Right lobe of liver (tissue), 6 donors: ENCODE measurements at regions not wholly inside any gene's neighbourhood (a gene's known extent, or its start where the extent isn't known, plus 50 kb on each side); places are given as distances from the start of the nearest gene placed in this dataset.
A peak's percentile ranks its signal among the peaks of the same experiment; 100 is the strongest.

Experiments used
- ATAC-seq, 4 donors: fragments of 200-7000 bp; cut with Tn5 transposase; one replicate each; pipeline ENCODE4 v1.9.1; 2020; ENCODE audit warnings: mild to moderate bottlenecking in 4 of 4, moderate library complexity in 4 of 4
- DNase-seq, 3 donors: peaks; one replicate each; pipeline ENCODE4 v3.0.0-alpha.2; 2020
- H3K27ac ChIP-seq, 3 donors: fragments of 200-600 bp; one replicate each; pipeline ENCODE4 v1.8.0; 2022
- H3K27me3 ChIP-seq, 2 donors: fragments of 200-600 bp; one replicate each; pipeline ENCODE4 v1.8.0; 2022
- H3K36me3 ChIP-seq, 4 donors: fragments of 200-600 bp; sonication (generic) in 1 of 4; one replicate each; pipeline versions ENCODE4 v1.5.1 to v1.8.0; 2017 to 2022; ENCODE audit warnings: control low read depth in 1 of 4
- H3K4me1 ChIP-seq, 4 donors: fragments of 200-600 bp; sonication (generic) in 1 of 4; one replicate each; pipeline versions ENCODE4 v1.5.1 to v1.8.0; 2017 to 2022; ENCODE audit warnings: control low read depth in 1 of 4
- H3K4me3 ChIP-seq, 3 donors: fragments of 200-600 bp; one replicate each; pipeline ENCODE4 v1.8.0; 2022
- H3K9me3 ChIP-seq, 4 donors: fragments of 200-600 bp; sonication (generic) in 1 of 4; one replicate each; pipeline versions ENCODE4 v1.5.1 to v1.8.0; 2017 to 2022; ENCODE audit warnings: control low read depth in 1 of 4
- POLR2A ChIP-seq: fragments of 450-650 bp; IDR thresholded peaks from one replicate; pipeline ENCODE4 v1.6.1; 2017; ENCODE audit warnings: antibody characterized with exemption, mild to moderate bottlenecking
- WGBS: methylation state at CpG from one replicate; pipeline ENCODE4 v1.1.6; 2018; ENCODE audit warnings: low coverage, low lambda C conversion rate; ENCODE audit not compliant: insufficient coverage; ENCODE audit errors: missing lambda C conversion rate; 5-methylcytosine and 5-hydroxymethylcytosine counted together
- intact Hi-C, 2 donors: fragments of 100-400 bp; cut with DNase I; formaldehyde crosslinking; loops; one replicate each; pipeline versions ENCODE4 v1.11.2 to v1.14.1; 2022
- TF ChIP-seq, protein P1 (sequence below), 4 donors: fragments of 200-600 bp in 3 of 4; fragments of 450-650 bp in 1 of 4; IDR thresholded peaks; one replicate each; pipeline versions ENCODE4 v1.5.1 to v1.8.0; 2016 to 2022; ENCODE audit warnings: antibody characterized with exemption in 4 of 4, mild to moderate bottlenecking in 2 of 4
- donor health status: DM: no; HTN: yes; CAD: no.
- donor health status: DM: no; HTN: no; CAD: no.
- donor health status: DM: no; HTN: no; CAD: no.
- donor health status: DM: no; HTN: yes; CAD: no.
- donor health status: DM: no; HTN: yes; CAD: no.

DNA sequence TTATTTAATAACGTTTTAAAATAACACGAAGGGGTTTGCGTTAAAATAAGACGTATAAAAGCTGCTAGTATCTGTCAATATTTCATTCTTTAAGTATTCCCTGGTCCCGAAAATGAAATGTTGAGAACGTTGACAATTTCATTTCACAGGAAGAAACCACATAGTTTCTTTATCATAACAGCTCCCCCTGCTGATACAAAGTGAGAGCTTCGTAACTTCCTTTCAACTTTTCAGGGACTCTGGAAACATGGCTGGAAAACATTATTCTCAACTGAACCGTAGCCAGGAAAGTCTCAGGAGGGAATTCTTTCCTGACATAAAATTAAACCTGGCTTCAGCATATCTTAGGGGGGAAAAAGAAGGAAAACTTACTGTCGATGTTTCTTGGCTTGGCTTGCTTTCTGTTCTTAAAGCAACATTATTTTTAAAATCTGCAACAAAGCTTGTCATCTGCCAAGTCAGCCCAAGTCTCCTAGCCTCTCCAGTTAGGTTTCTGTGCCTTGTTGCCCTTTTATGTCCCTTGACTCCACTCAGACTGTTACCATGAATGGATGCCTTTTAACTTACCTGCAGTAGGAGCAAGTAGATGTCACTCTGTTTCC, 122.9 kb upstream of the DAB2 start:
- TF ChIP-seq, protein P1, sequence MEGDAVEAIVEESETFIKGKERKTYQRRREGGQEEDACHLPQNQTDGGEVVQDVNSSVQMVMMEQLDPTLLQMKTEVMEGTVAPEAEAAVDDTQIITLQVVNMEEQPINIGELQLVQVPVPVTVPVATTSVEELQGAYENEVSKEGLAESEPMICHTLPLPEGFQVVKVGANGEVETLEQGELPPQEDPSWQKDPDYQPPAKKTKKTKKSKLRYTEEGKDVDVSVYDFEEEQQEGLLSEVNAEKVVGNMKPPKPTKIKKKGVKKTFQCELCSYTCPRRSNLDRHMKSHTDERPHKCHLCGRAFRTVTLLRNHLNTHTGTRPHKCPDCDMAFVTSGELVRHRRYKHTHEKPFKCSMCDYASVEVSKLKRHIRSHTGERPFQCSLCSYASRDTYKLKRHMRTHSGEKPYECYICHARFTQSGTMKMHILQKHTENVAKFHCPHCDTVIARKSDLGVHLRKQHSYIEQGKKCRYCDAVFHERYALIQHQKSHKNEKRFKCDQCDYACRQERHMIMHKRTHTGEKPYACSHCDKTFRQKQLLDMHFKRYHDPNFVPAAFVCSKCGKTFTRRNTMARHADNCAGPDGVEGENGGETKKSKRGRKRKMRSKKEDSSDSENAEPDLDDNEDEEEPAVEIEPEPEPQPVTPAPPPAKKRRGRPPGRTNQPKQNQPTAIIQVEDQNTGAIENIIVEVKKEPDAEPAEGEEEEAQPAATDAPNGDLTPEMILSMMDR (IDR thresholded peaks at IDR 0.05): peak; percentile 66 to 84 (median 74)
- no peak for TF ChIP-seq POLR2A
- Histone ChIP-seq H3K36me3 (no peaks in the 10 kb centered on the region), H3K27me3 (no peaks in the 10 kb centered on the region), H3K27ac (no peak overlapping the region), H3K4me1 (peaks cover 0 to 3% (median 0%) of the 10 kb centered on the region in 4 donors), H3K4me3 (no peak overlapping the region), H3K9me3 (no peaks in the 10 kb centered on the region)
- DNase-seq (no peak), ATAC-seq (peak; percentile 85 to 88 (median 86))
- 3% methylated on average over 9 of the region's 9 CpGs for WGBS
- intact Hi-C loops: loop anchor here in 1 of 2 donors (5.0 kb wide), 1 partner anchor 170 kb away; no protein-coding TSS in a partner anchor

DNA sequence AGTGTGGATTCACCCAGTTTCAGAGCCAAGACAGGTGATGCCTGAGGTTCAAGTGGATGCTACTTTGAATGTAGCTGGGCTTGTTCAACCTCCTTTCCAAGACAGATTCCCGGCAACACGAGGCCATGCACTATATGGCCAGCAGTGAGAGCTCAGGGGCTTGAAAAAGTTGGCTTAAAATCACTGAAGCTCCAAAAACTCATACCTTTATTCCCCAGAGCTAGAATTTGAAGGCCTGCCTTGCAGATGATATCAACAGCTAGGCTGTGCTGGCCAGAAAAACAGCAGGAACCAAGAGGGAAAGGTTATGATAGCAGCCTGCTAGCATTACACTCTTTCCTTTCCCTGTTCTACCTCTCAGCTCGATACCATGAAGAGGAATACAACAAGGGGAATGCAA, 120.2 kb upstream of the DAB2 start:
- intact Hi-C loops: loop anchor here (5.0 kb wide), 1 partner anchor 168 kb away; no protein-coding TSS in a partner anchor
- H3K36me3 ChIP-seq: no peaks in the 10 kb centered on the region
- WGBS: 83% methylated on average over 3 of the region's 3 CpGs
- no peak for DNase-seq
- no peak overlapping the region for H3K4me3 ChIP-seq
- no peak for TF ChIP-seq POLR2A
- TF ChIP-seq, protein P1 (IDR thresholded peaks at IDR 0.05): no peak
- H3K9me3 ChIP-seq: no peaks in the 10 kb centered on the region
- peaks cover 0 to 3% (median 0%) of the 10 kb centered on the region in 4 donors for H3K4me1 ChIP-seq
- H3K27me3 ChIP-seq: no peaks in the 10 kb centered on the region
- no peak overlapping the region for H3K27ac ChIP-seq
- ATAC-seq: no peak

DNA sequence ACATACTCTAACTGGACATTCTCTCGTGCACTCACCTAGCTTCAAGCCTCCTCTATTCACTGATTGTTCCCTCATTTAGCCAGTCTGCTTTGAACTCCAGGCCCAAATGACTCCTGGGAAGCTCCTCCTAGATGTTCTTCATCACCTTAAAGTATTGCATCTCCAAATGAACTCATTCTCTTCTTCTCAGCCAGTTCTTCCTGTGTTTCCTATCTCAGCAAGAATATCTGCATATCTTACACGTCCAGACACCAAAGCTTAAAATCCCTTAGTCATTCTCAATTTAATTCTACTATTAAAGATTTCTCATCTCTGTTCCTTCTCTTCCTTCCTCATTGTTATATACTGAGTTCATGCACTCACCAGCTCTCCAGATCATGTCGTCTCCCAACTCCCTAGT, 118.6 kb upstream of the DAB2 start:
- TF ChIP-seq, protein P1 (IDR thresholded peaks at IDR 0.05): no peak
- TF ChIP-seq POLR2A: no peak
- no peak overlapping the region for H3K4me3 ChIP-seq
- DNase-seq (no peak), ATAC-seq (peak in 3 of 4 donors; percentile 21 to 41 (median 24))
- peak overlapping the region in 1 of 3 donors; percentile 9 for H3K27ac ChIP-seq
- 52% methylated on average over 3 of the region's 3 CpGs for WGBS
- peaks cover 0 to 3% (median 0%) of the 10 kb centered on the region in 4 donors for H3K4me1 ChIP-seq
- intact Hi-C loops: loop anchor here in 1 of 2 donors (5.0 kb wide), 1 partner anchor 166 kb away; no protein-coding TSS in a partner anchor
- no peaks in the 10 kb centered on the region for H3K27me3 ChIP-seq
- no peaks in the 10 kb centered on the region for H3K9me3 ChIP-seq
- H3K36me3 ChIP-seq: no peaks in the 10 kb centered on the region

DNA sequence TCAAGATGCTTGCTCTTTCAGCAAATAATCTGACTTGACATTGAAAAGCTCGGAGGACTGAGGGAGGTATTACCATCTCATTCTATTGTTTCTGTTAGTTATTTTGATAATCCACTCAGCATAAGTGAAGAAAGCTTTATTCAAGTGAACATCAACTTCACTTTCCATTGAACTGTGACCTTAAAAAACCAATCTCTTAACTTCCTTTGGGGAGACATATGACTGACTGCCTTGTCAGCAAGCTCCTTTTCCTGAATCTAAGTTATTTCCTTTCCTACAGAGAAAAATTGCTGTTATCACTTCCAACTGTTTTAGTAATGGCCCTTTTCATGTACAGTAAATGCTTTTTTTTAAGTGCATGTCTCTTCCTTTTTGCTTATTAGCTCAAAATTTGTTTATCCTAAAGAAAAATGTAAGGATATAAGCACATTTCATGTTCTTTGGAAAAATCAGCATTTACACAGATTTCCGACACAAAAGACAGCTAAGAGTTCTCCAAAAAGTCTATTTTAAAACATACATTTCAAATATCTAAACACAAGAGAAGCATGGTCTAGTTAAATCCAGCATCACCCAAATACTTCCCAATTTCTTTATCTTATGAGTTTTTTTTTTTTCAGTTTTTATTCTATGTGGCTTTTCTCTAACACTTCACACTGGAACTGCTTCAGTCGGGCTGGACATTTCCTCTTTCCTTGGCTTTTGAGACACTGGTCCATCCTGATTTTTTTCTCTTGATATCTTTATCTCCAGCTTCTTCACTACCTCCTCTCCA, 117.9 kb upstream of the DAB2 start:
- TF ChIP-seq, protein P1 (IDR thresholded peaks at IDR 0.05): no peak
- no peak for TF ChIP-seq POLR2A
- peak; percentile 50 to 61 (median 60) for ATAC-seq
- no peak for DNase-seq
- peak overlapping the region in 1 of 3 donors; percentile 9 for H3K27ac ChIP-seq
- no peak overlapping the region for H3K4me3 ChIP-seq
- no peaks in the 10 kb centered on the region for H3K27me3 ChIP-seq
- no peaks in the 10 kb centered on the region for H3K9me3 ChIP-seq
- no peaks in the 10 kb centered on the region for H3K36me3 ChIP-seq
- intact Hi-C loops: loop anchor here in 1 of 2 donors (5.0 kb wide), 1 partner anchor 165 kb away; no protein-coding TSS in a partner anchor
- peaks cover 0 to under 1% (median 0%) of the 10 kb centered on the region in 4 donors for H3K4me1 ChIP-seq
- 43% methylated on average over 3 of the region's 3 CpGs for WGBS
